SK-N-SH treated with all-trans-retinoic acid at 6 μM for 48 hours (cell line): ENCODE measurements at regions not wholly inside any gene's neighbourhood (a gene's known extent, or its start where the extent isn't known, plus 50 kb on each side); places are given as distances from the start of the nearest gene placed in this dataset.

Experiments used
- ARNTL ChIP-seq: fragments of 450-650 bp; formaldehyde crosslinking; IDR thresholded peaks from 2 replicates; pipeline ENCODE4 v1.5.0; 2020; ENCODE audit warnings: low read depth, mild to moderate bottlenecking, moderate library complexity, borderline replicate concordance
- PATZ1 ChIP-seq: fragments of 250-450 bp; sonication (Bioruptor Pico); IDR thresholded peaks from 2 replicates; pipeline ENCODE4 v1.8.0; 2020; ENCODE audit warnings: mild to moderate bottlenecking, moderate library complexity, borderline replicate concordance
- TCF4 ChIP-seq: fragments of 250-450 bp; sonication (Bioruptor Pico); IDR thresholded peaks from 2 replicates; pipeline ENCODE4 v1.8.0; 2021; ENCODE audit warnings: mild to moderate bottlenecking, moderate library complexity, borderline replicate concordance
- TSHZ2 ChIP-seq: fragments of 250-450 bp; sonication (Bioruptor Pico); IDR thresholded peaks from 2 replicates; pipeline ENCODE4 v1.5.0; 2020; ENCODE audit warnings: mild to moderate bottlenecking, moderate library complexity
- ZNF8 ChIP-seq: fragments of 450-650 bp; formaldehyde crosslinking; IDR thresholded peaks from 2 replicates; pipeline ENCODE4 v1.5.0; 2020; ENCODE audit warnings: mild to moderate bottlenecking, moderate library complexity

DNA sequence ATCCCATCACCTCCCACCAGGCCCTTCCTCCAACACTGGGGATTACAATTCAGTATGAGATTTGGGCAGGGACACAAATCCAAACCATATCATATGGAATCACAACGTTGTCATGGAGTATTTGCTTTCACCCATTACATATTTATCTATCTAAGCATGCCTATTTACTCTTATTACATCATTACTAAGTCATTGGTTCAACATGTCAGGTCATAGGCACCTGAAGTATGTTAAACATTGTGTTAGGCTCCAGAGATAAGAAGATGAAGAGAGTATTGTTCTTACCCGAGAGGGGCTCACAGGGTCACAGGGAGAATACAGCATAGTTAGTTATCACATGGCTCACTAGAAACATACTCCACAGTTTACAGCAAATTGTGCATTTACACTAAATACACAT lies 150.5 kb downstream of the TMEM161B start:
- TF ChIP-seq TCF4 (no peak), TSHZ2 (no peak), PATZ1 (CRISPR knock-in tag) (no peak), ARNTL (no peak), ZNF8 (CRISPR knock-in tag) (no peak)
